ENCODE measurements at regions not wholly inside any gene's neighbourhood (a gene's known extent, or its start where the extent isn't known, plus 50 kb on each side); places are given as distances from the start of the nearest gene placed in this dataset.

GRCh38 chr6:8343600-8343999 lies 91.7 kb downstream of the SLC35B3 start:
- POLR2A ChIA-PET = no interaction called here
- Mint-ChIP-seq H3K36me3 (ENCODE audit: insufficient read depth, unreplicated experiment) (no peaks in the 10 kb centered on the region), H3K27me3 (ENCODE audit: insufficient read depth, unreplicated experiment) (no peaks in the 10 kb centered on the region), H3K4me3 (ENCODE audit: unreplicated experiment) (no peak overlapping the region), H3K4me1 (ENCODE audit: low read depth, unreplicated experiment) (no peaks in the 10 kb centered on the region), H3K27ac (ENCODE audit: unreplicated experiment) (no peak overlapping the region), H3K9me3 (ENCODE audit: unreplicated experiment) (no peaks in the 10 kb centered on the region)
- Histone ChIP-seq H3K36me3 (ENCODE audit: control insufficient read depth, insufficient read depth, low read length) (no peaks in the 10 kb centered on the region), H3K9me3 (peaks cover 7% of the 10 kb centered on the region; the same call in 1 of the 2 replicates), H3K4me1 (0 out of 2 replicates have a peak, but pooled peaks cover 2% of the 10 kb centered on the region), H3K4me3 (ENCODE audit: low read depth, low read length) (no peak overlapping the region), H3K27me3 (replicated peaks; ENCODE audit: control insufficient read depth, insufficient read depth, low read length) (no peaks in the 10 kb centered on the region)
- intact Hi-C loops (cut with micrococcal nuclease; ENCODE audit: unreplicated experiment) = no loop called here
- no peak for TF ChIP-seq CTCF (IDR thresholded peaks at IDR 0.05; ENCODE audit: insufficient read depth in 1 of 2, low read depth in 1 of 2, low read length in 1 of 2, severe bottlenecking in 1 of 2, unreplicated experiment in 1 of 2)
- BruUV-seq (replicated peaks) = no TSS peak
- no peak for DNase-seq
- CTCF ChIA-PET = no interaction called here

DNA sequence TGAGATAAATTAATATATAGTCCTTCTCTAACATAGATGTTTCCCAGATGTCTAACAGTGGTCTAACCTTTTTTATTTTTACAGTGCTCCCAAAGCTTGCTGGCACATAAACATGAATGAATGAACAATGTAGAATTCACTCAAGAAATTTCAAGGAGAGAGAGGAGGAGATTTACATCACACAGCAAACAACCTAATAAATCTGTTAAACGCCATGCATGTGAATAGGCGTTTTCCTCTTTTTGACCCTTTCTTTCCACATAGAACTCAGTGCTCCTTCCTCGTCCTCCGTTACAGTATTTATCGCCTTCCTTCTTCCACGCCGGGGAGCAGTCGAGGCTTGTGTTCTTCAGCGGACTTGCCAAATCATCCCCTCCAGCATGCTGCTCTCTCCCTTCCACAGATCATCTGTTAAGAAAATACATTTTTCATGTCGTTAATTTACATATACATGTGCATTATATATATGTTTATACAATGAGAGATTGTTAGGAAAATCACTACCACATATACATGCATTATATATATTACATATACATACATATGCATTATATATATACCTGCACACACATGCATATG lies 93.0 kb downstream of the SLC35B3 start:
- CTCF ChIA-PET = no interaction called here
- BruUV-seq (replicated peaks) = no TSS peak
- Mint-ChIP-seq H3K27me3 (ENCODE audit: insufficient read depth, unreplicated experiment) (no peaks in the 10 kb centered on the region), H3K9me3 (ENCODE audit: unreplicated experiment) (no peaks in the 10 kb centered on the region), H3K27ac (ENCODE audit: unreplicated experiment) (no peak overlapping the region), H3K4me1 (ENCODE audit: low read depth, unreplicated experiment) (no peaks in the 10 kb centered on the region), H3K4me3 (ENCODE audit: unreplicated experiment) (no peak overlapping the region), H3K36me3 (ENCODE audit: insufficient read depth, unreplicated experiment) (no peaks in the 10 kb centered on the region)
- H3K4me3 ChIP-seq (ENCODE audit: low read depth, low read length) = no peak overlapping the region
- POLR2A ChIA-PET = no interaction called here
- 0 out of 2 replicates have a peak, but pooled peaks cover 2% of the 10 kb centered on the region for H3K4me1 ChIP-seq
- TF ChIP-seq CTCF (IDR thresholded peaks at IDR 0.05; ENCODE audit: insufficient read depth in 1 of 2, low read depth in 1 of 2, low read length in 1 of 2, severe bottlenecking in 1 of 2, unreplicated experiment in 1 of 2) = no peak
- H3K36me3 ChIP-seq (ENCODE audit: control insufficient read depth, insufficient read depth, low read length) = no peaks in the 10 kb centered on the region
- H3K27me3 ChIP-seq (replicated peaks; ENCODE audit: control insufficient read depth, insufficient read depth, low read length) = no peaks in the 10 kb centered on the region
- intact Hi-C loops (cut with micrococcal nuclease; ENCODE audit: unreplicated experiment) = no loop called here
- peaks cover 7% of the 10 kb centered on the region; the same call in 1 of the 2 replicates for H3K9me3 ChIP-seq
- DNase-seq = no peak

GRCh38 chr6:8337147-8337546 lies 98.2 kb downstream of the SLC35B3 start:
- H3K4me1 ChIP-seq = 0 out of 2 replicates have a peak, but pooled peaks cover 2% of the 10 kb centered on the region
- BruUV-seq (replicated peaks) = no TSS peak
- no peak overlapping the region for H3K4me3 Mint-ChIP-seq (ENCODE audit: unreplicated experiment)
- no peaks in the 10 kb centered on the region for H3K36me3 ChIP-seq (ENCODE audit: control insufficient read depth, insufficient read depth, low read length)
- H3K27me3 ChIP-seq (replicated peaks; ENCODE audit: control insufficient read depth, insufficient read depth, low read length) = no peaks in the 10 kb centered on the region
- DNase-seq = no peak
- H3K9me3 ChIP-seq = no peaks in the 10 kb centered on the region
- ChIA-PET POLR2A (no interaction called here), CTCF (no interaction called here)
- H3K9me3 Mint-ChIP-seq (ENCODE audit: unreplicated experiment) = no peaks in the 10 kb centered on the region
- no peak overlapping the region for H3K4me3 ChIP-seq (ENCODE audit: low read depth, low read length)
- intact Hi-C loops (cut with micrococcal nuclease; ENCODE audit: unreplicated experiment) = no loop called here
- H3K36me3 Mint-ChIP-seq (ENCODE audit: insufficient read depth, unreplicated experiment) = no peaks in the 10 kb centered on the region
- no peaks in the 10 kb centered on the region for H3K27me3 Mint-ChIP-seq (ENCODE audit: insufficient read depth, unreplicated experiment)
- H3K27ac Mint-ChIP-seq (ENCODE audit: unreplicated experiment) = no peak overlapping the region
- no peak for TF ChIP-seq CTCF (IDR thresholded peaks at IDR 0.05; ENCODE audit: insufficient read depth in 1 of 2, low read depth in 1 of 2, low read length in 1 of 2, severe bottlenecking in 1 of 2, unreplicated experiment in 1 of 2)
- H3K4me1 Mint-ChIP-seq (ENCODE audit: low read depth, unreplicated experiment) = no peaks in the 10 kb centered on the region

Measured in Caco-2 (cell line).